ENCODE measurements at regions not wholly inside any gene's neighbourhood (a gene's known extent, or its start where the extent isn't known, plus 50 kb on each side); places are given as distances from the start of the nearest gene placed in this dataset.

- no peak for TF ChIP-seq EZH2 (IDR thresholded peaks at IDR 0.05; ENCODE audit: insufficient read depth, poor library complexity, severe bottlenecking)
- TF ChIP-seq EZH2phosphoT487 (IDR thresholded peaks at IDR 0.05; ENCODE audit: insufficient read depth, low read depth), result no peak
Observed at GRCh38 chr9:79432485-79432884, 139.3 kb upstream of the TLE4 start.

Data from GM23248 (cell line).